Glutamatergic neuron (in vitro differentiated cells): ENCODE measurements at regions not wholly inside any gene's neighbourhood (a gene's known extent, or its start where the extent isn't known, plus 50 kb on each side); places are given as distances from the start of the nearest gene placed in this dataset.

Experiments used
- DNase-seq: peaks from one replicate; pipeline ENCODE4 v3.0.0; 2022
- H3K27ac Mint-ChIP-seq: one replicate; pipeline ENCODE4 v1.8.0; 2020; ENCODE audit warnings: mild to moderate bottlenecking, mixed read lengths, inconsistent platforms; ENCODE audit not compliant: unreplicated experiment
- H3K27me3 Mint-ChIP-seq: one replicate; pipeline ENCODE4 v1.8.0; 2020; ENCODE audit warnings: mild to moderate bottlenecking, moderate library complexity, mixed read lengths, inconsistent platforms; ENCODE audit not compliant: unreplicated experiment
- H3K36me3 Mint-ChIP-seq: one replicate; pipeline ENCODE4 v1.8.0; 2020; ENCODE audit warnings: mild to moderate bottlenecking, mixed read lengths, inconsistent platforms; ENCODE audit not compliant: unreplicated experiment
- H3K4me1 Mint-ChIP-seq: one replicate; pipeline ENCODE4 v1.8.0; 2020; ENCODE audit warnings: mild to moderate bottlenecking, low read depth, mixed read lengths, inconsistent platforms; ENCODE audit not compliant: unreplicated experiment
- H3K4me3 Mint-ChIP-seq: one replicate; pipeline ENCODE4 v1.8.0; 2020; ENCODE audit warnings: mild to moderate bottlenecking, mixed read lengths, inconsistent platforms; ENCODE audit not compliant: unreplicated experiment
- H3K9me3 Mint-ChIP-seq: one replicate; pipeline ENCODE4 v1.8.0; 2020; ENCODE audit warnings: mild to moderate bottlenecking, moderate library complexity, mixed read lengths, inconsistent platforms; ENCODE audit not compliant: unreplicated experiment
- CTCF ChIP-seq: fragments of 200-600 bp; sonication (generic); IDR thresholded peaks from one replicate; pipeline ENCODE4 v1.5.0; 2021; ENCODE audit not compliant: partially characterized antibody, unreplicated experiment

GRCh38 chr9:103755441-103755840, 338.7 kb upstream of the SMC2 start:
- no peak for TF ChIP-seq CTCF
- Mint-ChIP-seq H3K27me3 (no peaks in the 10 kb centered on the region), H3K36me3 (no peaks in the 10 kb centered on the region), H3K9me3 (no peaks in the 10 kb centered on the region), H3K4me3 (no peak overlapping the region), H3K4me1 (no peaks in the 10 kb centered on the region), H3K27ac (no peak overlapping the region)
- DNase-seq = no peak

- Mint-ChIP-seq H3K27ac (no peak overlapping the region), H3K27me3 (no peaks in the 10 kb centered on the region), H3K36me3 (no peaks in the 10 kb centered on the region), H3K4me1 (no peaks in the 10 kb centered on the region), H3K9me3 (no peaks in the 10 kb centered on the region), H3K4me3 (no peak overlapping the region)
- no peak for TF ChIP-seq CTCF
- no peak for DNase-seq
These were observed 338.1 kb upstream of the SMC2 start for GRCh38 chr9:103755986-103756385.

DNA sequence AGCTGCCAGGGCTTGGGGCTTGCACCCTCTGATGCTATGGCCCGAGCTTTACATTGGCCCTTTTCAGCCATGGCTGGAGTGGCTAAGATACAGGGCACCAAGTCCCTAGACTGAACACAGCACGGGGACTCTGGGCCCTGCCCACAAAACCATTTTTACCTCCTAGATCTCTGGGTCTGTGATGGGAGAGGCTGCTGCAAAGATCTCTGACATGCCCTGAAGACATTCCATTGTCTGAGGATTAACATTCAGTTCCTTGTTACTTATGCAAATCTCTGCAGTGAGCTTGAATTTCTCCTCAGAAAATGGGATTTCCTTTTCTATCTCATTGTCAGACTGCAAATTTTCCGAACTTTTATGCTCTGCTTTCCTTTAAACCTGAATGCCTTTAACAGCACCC, 337.0 kb upstream of the SMC2 start:
- no peak overlapping the region for H3K27ac Mint-ChIP-seq
- H3K4me3 Mint-ChIP-seq = no peak overlapping the region
- no peak for DNase-seq
- no peaks in the 10 kb centered on the region for H3K36me3 Mint-ChIP-seq
- no peaks in the 10 kb centered on the region for H3K4me1 Mint-ChIP-seq
- no peak for TF ChIP-seq CTCF
- no peaks in the 10 kb centered on the region for H3K9me3 Mint-ChIP-seq
- no peaks in the 10 kb centered on the region for H3K27me3 Mint-ChIP-seq

- Mint-ChIP-seq H3K4me3 (no peak overlapping the region), H3K4me1 (no peaks in the 10 kb centered on the region), H3K27me3 (peaks cover 2% of the 10 kb centered on the region), H3K36me3 (peaks cover 7% of the 10 kb centered on the region), H3K9me3 (peaks cover 4% of the 10 kb centered on the region), H3K27ac (no peak overlapping the region)
- no peak for DNase-seq
- no peak for TF ChIP-seq CTCF
These were observed 332.6 kb upstream of the SMC2 start for GRCh38 chr9:103761466-103761865.

DNA sequence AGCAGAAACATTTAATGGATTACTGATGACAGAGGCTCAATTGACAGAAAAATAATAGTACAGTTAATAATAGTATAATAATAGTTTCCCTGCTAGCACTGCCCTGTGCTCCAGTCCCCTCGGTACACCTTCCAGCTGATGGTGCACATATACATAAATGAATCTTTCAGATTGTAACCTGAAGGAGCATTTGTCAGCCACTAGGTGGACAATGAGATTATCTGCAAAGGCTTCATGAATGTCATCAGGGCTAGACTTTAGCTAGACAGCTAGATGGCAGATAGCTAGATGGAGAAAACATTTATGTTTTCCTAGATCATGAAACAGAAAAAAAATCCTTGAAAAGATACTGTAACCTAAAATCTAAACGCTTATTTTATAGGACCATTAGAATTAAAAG, 304.4 kb upstream of the SMC2 start:
- Mint-ChIP-seq H3K36me3 (peaks cover 5% of the 10 kb centered on the region), H3K27me3 (no peaks in the 10 kb centered on the region), H3K9me3 (peaks cover 6% of the 10 kb centered on the region), H3K27ac (no peak overlapping the region), H3K4me1 (peaks cover 12% of the 10 kb centered on the region), H3K4me3 (no peak overlapping the region)
- no peak for DNase-seq
- TF ChIP-seq CTCF = peak; percentile 68
